H1 (cell line): ENCODE measurements at regions not wholly inside any gene's neighbourhood (a gene's known extent, or its start where the extent isn't known, plus 50 kb on each side); places are given as distances from the start of the nearest gene placed in this dataset.

Experiments used
- NRF1 ChIP-seq: IDR thresholded peaks from 2 replicates; pipeline ENCODE4 v1.6.1; 2011; ENCODE audit warnings: mild to moderate bottlenecking, low read depth, low read length, improper control_type of control experiment
- TBP ChIP-seq: IDR thresholded peaks from 2 replicates; pipeline ENCODE4 v1.6.1; 2011; ENCODE audit warnings: low read depth, low read length, improper control_type of control experiment

- no peak for TF ChIP-seq TBP
- TF ChIP-seq NRF1, result no peak
Measured at GRCh38 chr1:88529581-88529980, 154.5 kb upstream of the PKN2 start (continued).
